HG03521 (cell line): ENCODE measurements at regions not wholly inside any gene's neighbourhood (a gene's known extent, or its start where the extent isn't known, plus 50 kb on each side); places are given as distances from the start of the nearest gene placed in this dataset.

Experiments
- ATAC-seq: cut with Tn5 transposase; IDR thresholded peaks from one replicate; pipeline ENCODE4 v1.9.1; 2021; ENCODE audit warnings: mild to moderate bottlenecking, moderate library complexity; ENCODE audit not compliant: unreplicated experiment

- no peak for ATAC-seq
Measured at GRCh38 chr1:224504297-224505041, 69.9 kb upstream of the WDR26 start.

GRCh38 chr1:224505454-224506093 lies 71.0 kb upstream of the WDR26 start:
- no peak for ATAC-seq

- no peak for ATAC-seq
Measured at GRCh38 chr1:224506141-224506814, 71.7 kb upstream of the WDR26 start.

- no peak for ATAC-seq
Measured at GRCh38 chr1:224507771-224508523, 73.3 kb upstream of the WDR26 start.

- no peak for ATAC-seq
Measured at GRCh38 chr1:224509907-224510306, 75.3 kb upstream of the WDR26 start.

GRCh38 chr1:224510880-224511645 lies 76.5 kb upstream of the WDR26 start:
- no peak for ATAC-seq

GRCh38 chr1:224512600-224513151 lies 78.1 kb upstream of the WDR26 start:
- ATAC-seq = no peak

- no peak for ATAC-seq
Measured at GRCh38 chr1:224513383-224513782, 78.8 kb upstream of the WDR26 start.

GRCh38 chr1:224513787-224514209 lies 79.2 kb upstream of the WDR26 start:
- peak; percentile 96 for ATAC-seq

- no peak for ATAC-seq
Measured at GRCh38 chr1:224517171-224517570, 82.6 kb upstream of the WDR26 start.

- no peak for ATAC-seq
Measured at GRCh38 chr1:224518528-224518927, 83.9 kb upstream of the WDR26 start.

- ATAC-seq = no peak
Measured at GRCh38 chr1:224519874-224520273, 85.3 kb upstream of the WDR26 start.

- ATAC-seq = no peak
Measured at GRCh38 chr1:224520808-224521207, 86.2 kb upstream of the WDR26 start.

- no peak for ATAC-seq
Measured at GRCh38 chr1:224521904-224522734, 87.5 kb upstream of the WDR26 start.

GRCh38 chr1:224523676-224524075 lies 89.1 kb upstream of the WDR26 start:
- ATAC-seq = no peak

GRCh38 chr1:224524679-224525078 lies 90.1 kb upstream of the WDR26 start:
- ATAC-seq = no peak

- ATAC-seq = no peak
Measured at GRCh38 chr1:224525411-224526040, 90.6 kb upstream of the CNIH3 start.

GRCh38 chr1:224526771-224527170 lies 89.3 kb upstream of the CNIH3 start:
- ATAC-seq = no peak

- ATAC-seq = no peak
Measured at GRCh38 chr1:224528900-224529299, 87.2 kb upstream of the CNIH3 start.
